ENCODE measurements at regions not wholly inside any gene's neighbourhood (a gene's known extent, or its start where the extent isn't known, plus 50 kb on each side); places are given as distances from the start of the nearest gene placed in this dataset.

- no peak for DNase-seq
Observed at GRCh38 chr6:99036672-99037071, 88.9 kb upstream of the FBXL4 start.

GRCh38 chr6:99032396-99032795 lies 84.7 kb upstream of the FBXL4 start:
- DNase-seq, result no peak

GRCh38 chr6:99031957-99032356 lies 84.2 kb upstream of the FBXL4 start:
- DNase-seq, result no peak

- no peak for DNase-seq
Observed at GRCh38 chr6:99030915-99031314, 83.2 kb upstream of the FBXL4 start.

- no peak for DNase-seq
Observed at GRCh38 chr6:99026135-99026534, 78.4 kb upstream of the FBXL4 start.

- DNase-seq, result no peak
Observed at GRCh38 chr6:99024089-99024488, 76.3 kb upstream of the FBXL4 start.

GRCh38 chr6:99022039-99022609 lies 74.4 kb upstream of the FBXL4 start:
- no peak for DNase-seq

- no peak for DNase-seq
Observed at GRCh38 chr6:99019381-99019780, 71.6 kb upstream of the FBXL4 start.

- no peak for DNase-seq
Observed at GRCh38 chr6:99017150-99017549, 69.4 kb upstream of the FBXL4 start.

- DNase-seq, result no peak
Observed at GRCh38 chr6:99016355-99016754, 68.6 kb upstream of the FBXL4 start.

GRCh38 chr6:99014061-99014460 lies 66.3 kb upstream of the FBXL4 start:
- DNase-seq, result no peak

GRCh38 chr6:99013661-99014060 lies 65.9 kb upstream of the FBXL4 start:
- no peak for DNase-seq

- no peak for DNase-seq
Observed at GRCh38 chr6:99013145-99013544, 65.4 kb upstream of the FBXL4 start.

- DNase-seq, result no peak
Observed at GRCh38 chr6:99011151-99011550, 63.4 kb upstream of the FBXL4 start.

- DNase-seq, result no peak
Observed at GRCh38 chr6:99002831-99003230, 55.1 kb upstream of the FBXL4 start.

GRCh38 chr6:98998103-98998502 lies 50.4 kb upstream of the FBXL4 start:
- DNase-seq, result no peak
